ENCODE measurements at regions not wholly inside any gene's neighbourhood (a gene's known extent, or its start where the extent isn't known, plus 50 kb on each side); places are given as distances from the start of the nearest gene placed in this dataset.

- no peak overlapping the region for H3K4me3 ChIP-seq (ENCODE audit: low read length)
- DNase-seq (ENCODE audit: low read depth): peak; percentile 86
- TF ChIP-seq, protein P1, sequence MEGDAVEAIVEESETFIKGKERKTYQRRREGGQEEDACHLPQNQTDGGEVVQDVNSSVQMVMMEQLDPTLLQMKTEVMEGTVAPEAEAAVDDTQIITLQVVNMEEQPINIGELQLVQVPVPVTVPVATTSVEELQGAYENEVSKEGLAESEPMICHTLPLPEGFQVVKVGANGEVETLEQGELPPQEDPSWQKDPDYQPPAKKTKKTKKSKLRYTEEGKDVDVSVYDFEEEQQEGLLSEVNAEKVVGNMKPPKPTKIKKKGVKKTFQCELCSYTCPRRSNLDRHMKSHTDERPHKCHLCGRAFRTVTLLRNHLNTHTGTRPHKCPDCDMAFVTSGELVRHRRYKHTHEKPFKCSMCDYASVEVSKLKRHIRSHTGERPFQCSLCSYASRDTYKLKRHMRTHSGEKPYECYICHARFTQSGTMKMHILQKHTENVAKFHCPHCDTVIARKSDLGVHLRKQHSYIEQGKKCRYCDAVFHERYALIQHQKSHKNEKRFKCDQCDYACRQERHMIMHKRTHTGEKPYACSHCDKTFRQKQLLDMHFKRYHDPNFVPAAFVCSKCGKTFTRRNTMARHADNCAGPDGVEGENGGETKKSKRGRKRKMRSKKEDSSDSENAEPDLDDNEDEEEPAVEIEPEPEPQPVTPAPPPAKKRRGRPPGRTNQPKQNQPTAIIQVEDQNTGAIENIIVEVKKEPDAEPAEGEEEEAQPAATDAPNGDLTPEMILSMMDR (IDR thresholded peaks at IDR 0.05; ENCODE audit: insufficient read depth, low read depth, low read length, missing control alignments): no peak
Measured at GRCh38 chr1:198064181-198064580, 92.6 kb upstream of the NEK7 start.

DNA sequence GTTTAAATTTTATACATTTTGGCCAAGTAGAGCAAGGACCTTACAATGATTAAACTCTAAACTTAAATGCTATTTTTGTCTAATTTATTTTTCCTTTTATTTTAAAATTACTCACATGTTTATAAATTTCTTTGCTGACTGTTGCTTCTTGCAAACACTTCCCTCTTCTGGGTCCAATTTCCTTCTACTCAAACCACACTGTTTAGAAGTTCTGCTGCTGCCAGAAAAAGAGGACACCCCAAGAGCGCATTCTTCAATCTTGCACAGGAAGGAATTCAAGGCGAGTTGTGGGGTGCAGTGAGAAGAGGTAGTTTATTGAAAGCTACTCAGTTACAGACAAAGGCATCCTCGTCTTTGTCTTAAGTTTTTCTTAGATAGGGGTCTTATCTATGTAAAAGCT is 88.5 kb upstream of the NEK7 start:
- no peak for DNase-seq (ENCODE audit: low read depth)
- H3K4me3 ChIP-seq (ENCODE audit: low read length): no peak overlapping the region
- TF ChIP-seq, protein P1 (IDR thresholded peaks at IDR 0.05; ENCODE audit: insufficient read depth, low read depth, low read length, missing control alignments): no peak

GRCh38 chr1:198072177-198072576 is 84.6 kb upstream of the NEK7 start:
- peak; percentile 13 for DNase-seq (ENCODE audit: low read depth)
- TF ChIP-seq, protein P1 (IDR thresholded peaks at IDR 0.05; ENCODE audit: insufficient read depth, low read depth, low read length, missing control alignments): peak; percentile 21
- no peak overlapping the region for H3K4me3 ChIP-seq (ENCODE audit: low read length)

GRCh38 chr1:198075296-198075695 is 81.5 kb upstream of the NEK7 start:
- DNase-seq (ENCODE audit: low read depth): no peak
- TF ChIP-seq, protein P1 (IDR thresholded peaks at IDR 0.05; ENCODE audit: insufficient read depth, low read depth, low read length, missing control alignments): no peak
- H3K4me3 ChIP-seq (ENCODE audit: low read length): no peak overlapping the region

GRCh38 chr1:198079432-198079951 is 77.3 kb upstream of the NEK7 start:
- no peak overlapping the region for H3K4me3 ChIP-seq (ENCODE audit: low read length)
- DNase-seq (ENCODE audit: low read depth): no peak
- TF ChIP-seq, protein P1 (IDR thresholded peaks at IDR 0.05; ENCODE audit: insufficient read depth, low read depth, low read length, missing control alignments): no peak

GRCh38 chr1:198082576-198082975 is 74.2 kb upstream of the NEK7 start:
- no peak for DNase-seq (ENCODE audit: low read depth)
- TF ChIP-seq, protein P1 (IDR thresholded peaks at IDR 0.05; ENCODE audit: insufficient read depth, low read depth, low read length, missing control alignments): no peak
- no peak overlapping the region for H3K4me3 ChIP-seq (ENCODE audit: low read length)

DNA sequence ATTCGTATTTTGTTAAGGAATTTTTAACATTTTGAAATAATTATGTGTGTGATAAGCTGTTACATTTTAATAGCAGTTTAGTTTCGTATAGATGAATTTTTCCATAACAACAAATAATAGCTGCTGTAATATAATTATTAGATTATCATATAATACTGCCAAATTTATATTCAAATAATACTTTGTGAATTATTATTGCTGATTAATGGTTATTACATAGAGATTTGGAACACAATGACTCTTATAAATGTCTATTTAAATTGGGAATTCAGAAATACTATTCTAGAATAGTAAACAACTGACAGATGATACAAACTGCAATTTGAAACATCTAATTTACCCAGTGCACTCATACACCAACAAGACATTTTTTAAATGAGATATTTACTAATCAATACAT is 73.2 kb upstream of the NEK7 start:
- TF ChIP-seq, protein P1 (IDR thresholded peaks at IDR 0.05; ENCODE audit: insufficient read depth, low read depth, low read length, missing control alignments): no peak
- DNase-seq (ENCODE audit: low read depth): no peak
- no peak overlapping the region for H3K4me3 ChIP-seq (ENCODE audit: low read length)

Measured in epithelial cell of esophagus (primary cell).